ENCODE measurements at regions not wholly inside any gene's neighbourhood (a gene's known extent, or its start where the extent isn't known, plus 50 kb on each side); places are given as distances from the start of the nearest gene placed in this dataset.

- TF ChIP-seq CTCF (IDR thresholded peaks at IDR 0.05) (no peak), EZH2 (IDR thresholded peaks at IDR 0.05) (no peak), EZH2phosphoT487 (IDR thresholded peaks at IDR 0.05) (no peak)
Measured at GRCh38 chr5:67917561-67917960, 298.0 kb upstream of the PIK3R1 start.

Data from neural progenitor cell (in vitro differentiated cells).